ENCODE measurements at regions not wholly inside any gene's neighbourhood (a gene's known extent, or its start where the extent isn't known, plus 50 kb on each side); places are given as distances from the start of the nearest gene placed in this dataset.

DNA sequence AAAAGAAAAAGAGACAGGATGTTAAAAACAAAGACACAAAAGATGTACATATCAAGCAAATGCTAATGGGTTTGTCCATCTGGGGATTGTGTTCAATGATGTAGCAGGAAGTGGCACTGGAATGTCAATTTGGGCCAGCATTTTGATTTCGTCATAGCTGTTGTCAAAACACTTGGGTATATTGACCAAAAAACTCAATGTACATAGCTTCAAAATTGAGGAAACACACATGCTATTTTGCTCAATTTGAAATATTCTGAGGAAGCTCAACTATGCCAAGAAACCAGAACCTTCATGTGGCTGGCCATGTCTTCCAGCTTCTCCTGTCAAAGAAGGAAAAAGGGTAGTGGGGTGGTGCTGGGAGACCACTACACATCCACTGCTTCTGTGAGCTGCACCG lies 212.7 kb upstream of the GHITM start:
- Histone ChIP-seq H4K5ac (ENCODE audit: insufficient read length, low read depth, low read length) (no peak overlapping the region), H3K4me1 (replicated peaks in 1 of 4; ENCODE audit: control insufficient read depth in 3 of 4, insufficient read depth in 4 of 4, low read length in 3 of 4) (peaks cover 2 to 7% (median 5%) of the 10 kb centered on the region in 4 experiments; a peak in 5 of 7 replicates), H3K4me2 (ENCODE audit: insufficient read depth in 1 of 2, low read depth in 2 of 2, low read length in 2 of 2) (no peak overlapping the region), H3K4me3 (ENCODE audit: extremely low read depth in 1 of 4, insufficient read depth in 2 of 4, low read depth in 3 of 4, low read length in 4 of 4) (no peak overlapping the region), H2BK20ac (ENCODE audit: low read length) (no peak overlapping the region), H3K23me2 (ENCODE audit: low read depth, low read length) (peaks cover 2% of the 10 kb centered on the region; the same call in 1 of the 2 replicates), H3K9ac (replicated peaks in 1 of 4; ENCODE audit: extremely low read depth in 1 of 4, low read depth in 3 of 4, low read length in 3 of 4) (no peak overlapping the region), H2BK15ac (ENCODE audit: low read length) (no peak overlapping the region), H3K23ac (ENCODE audit: insufficient read length) (no peak overlapping the region), H3K18ac (ENCODE audit: extremely low read depth, low read length) (no peak overlapping the region), H2BK12ac (ENCODE audit: low read depth, low read length) (no peak overlapping the region), H2BK120ac (replicated peaks; ENCODE audit: low read depth, low read length) (no peak overlapping the region), H4K8ac (ENCODE audit: extremely low read depth, insufficient read depth, low read length) (no peak overlapping the region), H3K27me3 (replicated peaks in 1 of 4; ENCODE audit: control insufficient read depth in 3 of 4, extremely low read depth in 1 of 4, insufficient read depth in 3 of 4, low read length in 3 of 4) (no peaks in the 10 kb centered on the region; a peak in 2 of 7 replicates), H3K79me2 (ENCODE audit: control insufficient read depth in 1 of 2, insufficient read depth in 2 of 2, low read length in 2 of 2) (no peaks in the 10 kb centered on the region), H3K27ac (ENCODE audit: low read depth, low read length) (no peak overlapping the region), H2AFZ (ENCODE audit: low read length) (no peak overlapping the region), H2BK5ac (ENCODE audit: low read depth, low read length) (no peak overlapping the region), H3K79me1 (ENCODE audit: low read depth, low read length) (no peaks in the 10 kb centered on the region), H3K14ac (ENCODE audit: insufficient read length) (no peak overlapping the region), H2AK5ac (ENCODE audit: low read depth, low read length) (no peak overlapping the region), H3K36me3 (ENCODE audit: control insufficient read depth in 2 of 4, insufficient read depth in 4 of 4, low read length in 3 of 4) (no peaks in the 10 kb centered on the region), H3K56ac (replicated peaks; ENCODE audit: insufficient read length, low read depth, low read length) (no peak overlapping the region), H4K20me1 (replicated peaks in 1 of 2; ENCODE audit: control insufficient read depth in 1 of 2, insufficient read depth in 2 of 2, low read length in 2 of 2) (no peaks in the 10 kb centered on the region), H3K9me3 (ENCODE audit: insufficient read depth in 2 of 2, low read depth in 1 of 2, low read length in 1 of 2) (no peaks in the 10 kb centered on the region), H4K91ac (replicated peaks; ENCODE audit: insufficient read length, low read length) (no peak overlapping the region), H3K4ac (replicated peaks; ENCODE audit: insufficient read length, low read depth, low read length) (no peak overlapping the region)
- WGBS, 2 experiments (ENCODE audit: extremely low coverage in 1 of 2, insufficient coverage in 1 of 2, insufficient read length in 1 of 2, insufficient replicate concordance in 2 of 2, low coverage in 1 of 2, low lambda C conversion rate in 2 of 2, missing lambda C conversion rate in 1 of 2) = 75% methylated on average over 2 of the region's 2 CpGs; no CpG with 5 or more reads in 1 of the 2 experiments
- DNase-seq (ENCODE audit: low read depth in 1 of 2, low spot score in 2 of 2) = no peak
- POLR2A ChIA-PET (ENCODE audit: partially characterized antibody) = interaction anchor here (0.6 kb wide), 1 partner anchor 86 kb away, joined by 3 read pairs; no protein-coding TSS in a partner anchor
- TF ChIP-seq KDM1A (IDR thresholded peaks at IDR 0.05; ENCODE audit: borderline replicate concordance, low read length) (no peak), ZNF274 (IDR thresholded peaks at IDR 0.05; ENCODE audit: borderline replicate concordance, extremely low read depth, low read length) (no peak), TCF12 (IDR thresholded peaks at IDR 0.05; ENCODE audit: low read depth, low read length) (no peak), MAFK (IDR thresholded peaks at IDR 0.05; ENCODE audit: low read depth, low read length) (no peak), CREB1 (IDR thresholded peaks at IDR 0.05) (no peak), GTF2F1 (IDR thresholded peaks at IDR 0.05; ENCODE audit: borderline replicate concordance, low read depth, low read length) (no peak), NRF1 (IDR thresholded peaks at IDR 0.05; ENCODE audit: low read depth, low read length) (no peak), GABPA (IDR thresholded peaks at IDR 0.05; ENCODE audit: borderline replicate concordance, insufficient read depth, low read length) (no peak), ASH2L (IDR thresholded peaks at IDR 0.05; ENCODE audit: low read length) (no peak), BCL11A (IDR thresholded peaks at IDR 0.05; ENCODE audit: low read depth in 2 of 2, low read length in 2 of 2) (no peak), KDM4A (IDR thresholded peaks at IDR 0.05; ENCODE audit: low read depth, low read length, severe bottlenecking) (no peak), POU5F1 (IDR thresholded peaks at IDR 0.05; ENCODE audit: low read depth, low read length) (no peak), POLR2A (IDR thresholded peaks at IDR 0.05; ENCODE audit: control extremely low read depth in 1 of 2, low read depth in 2 of 2, low read length in 2 of 2) (no peak), HDAC2 (IDR thresholded peaks at IDR 0.05; ENCODE audit: borderline replicate concordance in 1 of 2, low read depth in 2 of 2, low read length in 2 of 2) (no peak), RFX5 (IDR thresholded peaks at IDR 0.05; ENCODE audit: borderline replicate concordance, low read depth, low read length) (no peak), TAF7 (optimal IDR thresholded peaks at IDR 0.05; ENCODE audit: borderline replicate concordance, low read depth, low read length) (no peak)
- FAIRE-seq = no peak
- CTCF ChIA-PET (ENCODE audit: partially characterized antibody) = interaction anchor here (1.0 kb wide), 2 partner anchors 8 to 14 kb away, joined by 3 to 4 read pairs; no protein-coding TSS in a partner anchor
